ENCODE measurements at regions not wholly inside any gene's neighbourhood (a gene's known extent, or its start where the extent isn't known, plus 50 kb on each side); places are given as distances from the start of the nearest gene placed in this dataset.
"Not testable (repeated sequence)": the region's sequence is repeated elsewhere in the genome, so short reads cannot be mapped to it uniquely, and the experiment has no call there.

DNA sequence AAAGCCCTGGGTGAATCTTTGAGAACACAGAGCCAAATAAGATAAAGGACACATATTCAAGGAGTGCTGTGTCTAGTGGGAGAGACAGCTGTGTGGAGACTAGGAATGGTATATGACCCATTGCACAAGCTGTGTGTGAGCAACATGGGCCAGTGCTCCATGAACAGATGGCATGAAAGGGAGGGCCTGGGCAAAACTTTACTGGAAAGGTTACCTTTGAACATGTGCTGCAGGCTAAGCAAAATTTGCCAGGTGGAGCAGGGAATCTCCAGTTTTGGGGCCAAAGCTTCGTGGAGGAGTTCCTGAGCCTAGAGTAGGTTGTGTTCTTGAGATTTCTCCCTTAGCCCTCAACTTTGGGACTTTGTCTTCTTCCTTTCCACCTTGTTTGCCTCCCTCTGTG is 446.1 kb upstream of the PROX1 start:
- DNase-seq: no peak

DNA sequence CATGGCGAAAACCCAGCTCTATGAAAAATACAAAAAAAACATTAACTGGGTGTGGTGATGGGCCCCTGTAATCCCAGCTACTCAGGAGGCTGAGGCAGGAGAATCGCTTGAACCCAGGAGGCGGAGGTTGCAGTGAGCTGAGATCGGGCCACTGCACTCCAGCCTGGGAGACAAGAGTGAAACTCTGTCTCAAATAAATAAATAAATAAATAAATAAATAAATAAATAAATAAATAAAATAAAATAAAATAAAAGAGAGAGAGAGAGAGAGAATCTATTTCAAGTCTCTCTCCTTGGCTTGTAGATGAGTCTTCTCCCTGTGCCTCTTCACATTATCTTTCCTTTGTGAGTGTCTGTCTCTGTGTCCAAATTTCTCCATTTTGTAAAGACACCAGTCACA is 442.6 kb upstream of the PROX1 start:
- not testable (repeated sequence) for DNase-seq

DNA sequence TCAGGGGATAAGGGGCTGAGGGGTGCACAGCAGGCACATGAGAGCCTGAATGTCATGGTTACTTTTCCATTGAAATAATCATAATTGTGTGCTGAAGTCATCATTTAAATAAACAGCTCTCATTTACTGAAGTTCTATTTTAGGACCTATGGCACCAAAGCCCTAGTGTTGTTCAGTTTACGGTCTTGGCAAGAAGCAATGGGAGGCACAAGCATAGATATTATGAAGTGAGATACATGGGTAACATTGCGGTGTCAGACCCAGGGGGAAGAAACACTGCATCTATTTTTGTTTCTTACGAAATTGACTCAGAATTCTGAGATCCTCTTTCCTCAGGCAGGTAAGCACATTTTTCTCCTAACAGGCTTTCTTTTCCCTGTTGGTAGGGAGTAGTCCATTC is 437.8 kb upstream of the PROX1 start:
- no peak for DNase-seq

DNA sequence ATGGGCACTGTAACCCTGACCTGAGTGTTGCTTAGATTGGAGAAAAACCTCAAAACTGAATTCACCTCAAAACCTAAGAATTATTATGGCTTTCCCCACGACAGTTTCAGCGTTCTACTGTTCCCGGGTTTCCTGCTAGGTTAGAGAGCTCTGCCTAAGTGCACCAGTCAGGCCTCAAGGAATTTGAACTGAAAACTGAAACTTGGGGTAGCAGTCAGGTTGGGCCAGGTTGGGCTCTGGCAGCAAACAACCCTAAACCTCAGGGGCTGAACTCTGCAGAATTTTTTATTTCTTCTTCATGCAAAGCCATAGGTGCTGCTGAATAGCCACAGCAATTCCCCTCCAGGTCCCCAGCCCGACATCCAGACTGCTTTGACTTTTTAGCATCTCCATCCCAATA is 437.0 kb upstream of the PROX1 start:
- no peak for DNase-seq

DNA sequence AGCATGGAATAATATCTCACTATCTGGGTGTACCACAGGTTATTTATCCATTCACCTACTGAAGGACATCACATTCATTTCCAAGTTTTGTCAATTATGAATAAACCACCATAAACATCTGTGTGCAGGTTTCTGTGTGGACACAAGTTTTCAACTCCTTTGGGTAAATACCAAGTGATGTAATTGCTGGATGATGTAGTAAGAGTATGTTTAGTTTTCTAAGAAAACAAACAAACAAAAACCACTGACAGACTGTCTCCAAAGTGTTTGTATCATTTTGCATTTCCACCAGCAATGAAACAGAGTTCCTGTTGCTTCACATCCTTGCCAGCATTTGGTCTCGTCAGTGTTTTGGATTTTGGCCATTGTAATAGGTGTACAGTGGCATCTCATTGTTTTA is 435.7 kb upstream of the PROX1 start:
- no peak for DNase-seq

DNA sequence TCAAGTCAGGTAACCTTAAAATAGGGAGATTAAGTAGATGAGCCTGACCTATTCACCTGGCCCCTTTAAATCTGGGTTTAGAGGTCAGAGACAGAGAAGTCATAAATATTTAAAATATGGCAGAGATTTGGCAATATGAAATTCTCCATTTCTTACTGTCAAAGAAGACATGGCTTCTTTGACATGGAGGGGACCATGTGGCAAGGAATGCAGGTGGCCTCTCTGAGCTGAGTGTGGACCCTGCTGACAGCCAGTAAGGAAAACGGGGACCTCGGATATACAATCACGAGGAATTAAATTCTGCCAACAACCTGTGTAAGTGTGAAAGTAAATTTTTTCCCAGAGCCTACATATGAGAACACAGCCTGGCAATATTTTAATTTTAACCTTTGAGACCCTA is 427.5 kb upstream of the PROX1 start:
- no peak for DNase-seq

DNA sequence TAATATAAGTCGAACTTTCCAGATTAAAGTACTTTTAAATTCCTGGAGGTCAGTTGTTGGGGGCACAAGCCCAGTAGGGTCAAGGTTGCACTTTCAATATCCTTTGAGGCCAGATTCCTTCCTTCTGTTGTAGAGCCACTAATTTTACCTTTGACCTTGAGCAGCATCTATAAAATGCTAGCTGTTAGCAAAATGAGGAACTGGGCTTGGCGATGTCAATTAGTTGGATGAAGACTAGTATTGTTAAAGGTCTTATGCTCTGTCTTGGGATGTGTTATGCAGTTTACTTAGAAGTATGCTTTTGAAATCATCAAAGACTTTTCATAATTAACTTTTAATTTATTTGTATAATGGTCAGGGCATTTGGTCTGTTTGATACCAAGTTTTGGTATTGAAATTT is 425.9 kb upstream of the PROX1 start:
- DNase-seq: no peak

DNA sequence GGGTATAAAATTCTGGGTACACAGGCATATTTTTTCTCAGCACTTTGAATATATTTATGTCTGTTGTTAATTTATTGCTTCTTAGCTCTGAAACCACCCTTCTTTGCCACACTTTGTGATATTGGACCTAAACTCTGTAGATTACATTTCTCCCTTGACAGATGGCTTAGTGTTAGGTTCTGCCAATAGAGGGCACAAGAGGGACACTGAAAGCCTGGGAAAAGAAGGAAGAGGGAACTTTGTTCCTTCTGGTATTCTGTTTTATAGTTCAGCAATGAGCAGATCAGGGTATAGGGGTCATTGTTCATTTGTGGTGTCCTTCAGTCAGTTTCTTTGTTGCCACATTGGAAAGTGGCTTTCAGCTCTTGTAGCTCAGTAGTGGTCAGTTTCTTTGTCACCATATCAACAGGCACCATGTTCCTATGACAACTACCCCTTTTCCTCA is 423.5 kb upstream of the PROX1 start:
- DNase-seq: no peak

DNA sequence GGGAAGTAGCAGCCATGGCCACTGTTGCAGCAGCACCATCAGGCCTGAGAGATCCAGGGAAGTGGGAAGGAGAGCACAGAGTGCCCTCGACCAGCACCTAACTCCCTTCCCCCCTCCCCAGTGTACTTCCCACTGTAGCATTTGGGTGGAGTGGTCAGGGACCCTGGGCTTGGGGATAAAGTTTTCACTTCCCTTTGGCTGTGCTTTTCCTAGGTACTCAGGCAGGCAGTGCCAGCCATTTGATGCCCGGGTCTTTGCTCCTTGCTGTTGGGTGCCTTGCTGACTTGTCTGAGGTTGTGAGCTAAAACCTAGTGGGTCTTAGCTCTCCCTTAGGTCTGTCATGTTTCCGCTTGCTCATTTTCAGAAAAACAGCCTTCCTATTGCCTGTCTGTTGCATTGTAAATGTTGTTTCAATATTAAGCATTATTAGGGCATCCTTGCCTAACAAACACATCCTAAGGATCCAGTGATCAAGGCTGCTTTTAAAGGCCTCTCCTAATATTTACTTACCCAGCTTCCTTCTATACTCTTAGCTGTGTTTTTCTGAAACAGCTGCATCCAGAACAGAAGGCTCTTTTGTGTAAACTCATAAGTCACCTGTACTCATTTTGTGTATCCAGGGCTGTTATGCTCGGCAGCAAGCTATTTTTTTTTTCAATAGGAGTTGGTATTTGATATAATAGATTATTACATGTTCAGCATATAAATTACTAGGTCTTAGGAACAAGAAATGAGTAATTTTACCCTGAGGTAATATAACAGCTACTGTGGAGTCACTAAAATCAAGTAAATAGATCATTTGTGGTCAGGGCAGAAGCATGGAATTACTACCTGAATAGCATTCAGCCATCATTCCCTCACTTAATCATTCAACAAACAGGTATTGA is 418.6 kb upstream of the PROX1 start:
- DNase-seq: no peak

DNA sequence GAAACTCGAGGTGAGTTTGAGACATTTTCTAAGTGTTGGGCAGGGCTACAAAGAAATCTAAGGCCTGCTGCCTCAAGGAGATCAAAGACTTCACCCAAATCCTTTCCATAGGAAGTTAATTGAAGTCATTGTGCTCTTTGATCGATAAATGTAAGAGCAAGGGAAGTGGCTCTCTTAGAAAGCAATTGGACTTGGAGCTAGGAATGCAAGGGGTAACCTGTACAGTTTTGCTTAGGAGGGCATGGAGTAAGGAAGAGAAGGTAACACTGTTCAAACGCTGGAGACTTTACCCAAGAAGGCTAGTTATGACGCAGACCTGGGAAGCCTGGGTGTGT is 418.0 kb upstream of the PROX1 start:
- no peak for DNase-seq

DNA sequence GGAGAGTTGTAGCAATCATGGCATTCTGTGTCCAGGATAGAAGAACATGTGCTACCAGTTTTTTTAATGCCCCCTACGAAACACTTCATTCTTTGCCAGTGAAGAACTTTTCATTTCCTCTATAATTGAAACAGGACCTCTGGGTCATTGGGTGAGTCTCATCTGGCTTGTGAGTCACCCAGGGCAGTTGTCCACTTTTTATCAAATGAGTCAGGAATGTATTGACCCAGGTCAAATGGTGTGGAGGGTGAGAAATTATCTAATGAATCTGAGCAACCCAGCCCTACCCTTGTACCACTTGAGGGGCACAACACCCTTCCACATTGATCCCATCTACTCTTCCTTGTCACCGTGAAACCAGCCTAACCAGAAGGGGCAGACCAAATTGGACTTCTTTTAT is 417.3 kb upstream of the PROX1 start:
- DNase-seq: no peak

DNA sequence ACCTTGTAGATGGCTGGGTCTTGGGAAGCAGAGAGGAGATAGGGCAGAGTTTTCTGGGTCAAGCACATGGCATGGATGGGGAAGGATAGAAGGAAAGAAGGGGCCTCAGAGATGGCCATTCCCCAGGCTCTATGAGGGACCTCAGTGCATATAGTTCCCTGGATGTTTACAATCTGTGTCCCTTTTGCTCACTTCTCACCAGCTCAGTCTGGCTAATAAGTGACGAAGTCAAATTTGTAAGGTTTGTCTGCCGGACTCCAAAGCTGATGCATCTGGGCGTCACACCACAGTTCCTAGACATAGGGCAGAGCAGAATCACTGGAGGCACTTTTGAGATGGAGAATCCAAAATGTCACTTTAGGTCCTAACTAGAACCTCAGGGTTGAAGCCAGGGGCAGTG is 416.4 kb upstream of the PROX1 start:
- DNase-seq: no peak

DNA sequence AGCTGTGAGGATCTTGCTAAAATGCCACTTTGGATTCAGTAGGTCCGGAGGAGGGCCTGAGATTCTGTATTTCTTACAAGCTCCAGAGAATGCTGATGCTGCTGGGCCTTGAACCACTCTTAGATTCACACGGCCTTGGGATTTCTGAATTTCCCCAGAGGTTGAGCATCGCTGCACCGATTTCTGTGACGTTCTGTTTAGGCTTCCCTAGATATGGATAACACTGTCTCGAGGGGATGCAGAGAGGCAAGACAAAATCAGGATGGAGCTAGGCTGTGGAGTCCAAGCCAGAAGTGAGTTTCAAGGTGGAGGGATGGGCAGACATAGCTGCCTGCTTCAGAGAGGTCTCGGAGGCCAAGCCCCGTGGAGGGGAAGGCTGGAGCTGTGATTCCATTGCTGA is 415.9 kb upstream of the PROX1 start:
- no peak for DNase-seq

DNA sequence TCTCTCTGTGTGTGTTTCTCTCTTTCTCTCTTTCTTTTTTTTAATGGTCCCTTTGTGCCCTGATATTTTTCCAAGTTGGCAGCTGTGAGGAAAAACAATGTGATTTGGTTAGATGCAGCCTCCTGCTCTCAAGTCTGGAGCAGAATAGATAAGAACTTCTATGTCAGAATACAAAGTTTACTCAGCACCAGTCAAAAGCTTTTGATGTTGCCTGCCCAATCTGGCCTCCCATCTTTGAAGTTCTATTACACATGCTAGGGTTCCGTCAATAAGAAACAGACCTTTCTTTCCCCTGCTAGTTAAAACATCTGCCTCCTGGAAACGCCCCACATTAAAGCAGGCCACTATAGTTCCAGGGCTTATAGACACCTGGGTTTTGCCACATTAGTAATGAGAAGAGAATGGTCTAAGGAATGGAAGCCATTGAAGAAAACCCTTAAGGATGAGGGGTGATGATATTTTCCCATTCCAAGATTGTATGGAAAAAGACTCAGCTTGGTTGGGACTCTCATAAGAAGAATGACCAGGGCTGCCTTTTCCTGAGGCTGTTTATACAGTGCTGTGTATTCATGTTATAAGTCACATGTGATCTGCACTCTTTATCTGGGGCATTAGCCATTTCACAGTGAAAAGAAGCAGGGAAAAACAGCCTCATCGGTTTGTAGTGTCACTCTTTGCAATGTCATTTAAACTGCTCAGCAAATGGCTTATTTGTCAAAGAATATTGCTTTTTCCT is 414.7 kb upstream of the PROX1 start:
- DNase-seq: no peak

DNA sequence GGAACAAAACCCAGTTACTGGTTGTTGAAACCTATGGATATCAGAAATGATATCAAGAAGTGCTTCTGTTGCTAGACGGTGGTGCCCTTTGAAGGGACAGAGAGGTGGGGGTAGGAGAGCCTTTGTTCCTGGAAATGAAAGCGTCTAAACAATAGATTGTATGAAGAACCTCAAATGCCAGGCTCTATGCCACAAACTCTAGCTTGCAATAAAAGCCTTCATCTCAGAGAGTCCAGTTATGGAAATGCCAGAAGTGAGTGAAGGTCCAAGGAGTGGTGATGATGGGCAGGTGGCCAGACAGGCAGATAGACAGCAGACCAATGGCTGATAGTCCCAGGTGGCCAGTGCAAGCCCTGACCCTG is 414.1 kb upstream of the PROX1 start:
- no peak for DNase-seq

DNA sequence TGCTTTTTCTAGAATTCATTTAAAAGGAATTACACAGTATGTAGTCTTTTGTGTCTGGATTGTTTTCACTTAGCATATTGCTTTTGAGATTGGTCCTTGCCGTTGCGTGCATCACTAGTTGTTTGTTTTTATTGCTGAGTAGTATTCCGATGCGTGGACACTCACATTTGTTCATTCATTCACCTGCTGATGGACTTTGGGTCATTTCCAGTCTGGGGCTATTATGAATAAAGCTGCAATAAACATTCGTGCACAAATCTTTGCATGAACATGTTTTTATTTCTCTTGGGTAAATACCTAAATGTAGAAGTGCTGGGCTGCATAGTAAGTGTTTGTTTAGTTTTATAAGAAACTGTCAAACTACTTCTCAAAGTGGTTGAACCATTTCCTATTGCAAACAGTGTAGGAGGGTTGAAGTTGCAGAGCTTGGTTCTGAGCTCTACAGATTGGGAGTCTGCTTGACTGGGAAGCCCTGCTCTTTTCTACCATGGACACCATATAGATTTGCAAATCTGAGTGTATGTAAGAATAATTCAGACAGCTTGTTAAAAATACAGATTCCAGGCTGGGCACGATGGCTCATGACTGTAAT is 404.7 kb upstream of the PROX1 start:
- no peak for DNase-seq

DNA sequence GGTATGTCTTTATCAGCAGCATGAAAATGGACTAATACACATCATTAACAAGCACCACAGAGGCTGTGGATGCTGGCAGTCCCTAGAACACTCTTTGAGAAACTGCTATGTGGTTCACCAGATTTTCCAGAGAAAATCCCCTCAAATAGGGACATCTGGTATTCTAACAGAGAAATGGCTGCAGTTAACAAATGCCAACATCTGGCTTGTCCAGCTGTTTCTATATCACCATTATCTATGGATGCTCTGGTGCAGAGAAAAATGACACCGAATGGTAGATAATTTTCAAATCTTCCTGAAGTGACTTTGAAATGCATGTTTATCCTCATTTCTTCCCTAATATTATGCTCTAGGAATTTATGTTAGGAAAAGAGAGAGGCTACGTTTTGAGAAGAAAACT is 403.5 kb upstream of the PROX1 start:
- DNase-seq: no peak

DNA sequence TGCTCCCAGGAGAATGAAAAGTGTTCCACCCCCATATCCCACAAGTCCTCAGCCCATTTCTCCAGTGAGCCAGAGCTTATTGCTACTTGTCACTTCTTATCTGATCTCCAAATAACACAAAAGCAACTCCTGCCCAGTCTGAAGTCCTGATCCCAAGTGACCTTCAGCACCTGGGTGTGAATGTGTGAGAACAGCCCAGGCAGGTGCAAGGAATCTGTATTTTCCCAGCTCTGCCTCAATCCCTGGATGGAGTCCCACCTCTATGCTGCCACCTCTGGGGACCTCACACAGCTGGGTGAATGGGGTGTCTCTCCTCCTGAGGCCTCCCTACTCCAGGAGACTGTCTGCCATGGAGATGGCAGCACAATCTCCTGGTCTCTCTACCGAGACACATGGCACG is 402.4 kb upstream of the PROX1 start:
- DNase-seq: no peak

DNA sequence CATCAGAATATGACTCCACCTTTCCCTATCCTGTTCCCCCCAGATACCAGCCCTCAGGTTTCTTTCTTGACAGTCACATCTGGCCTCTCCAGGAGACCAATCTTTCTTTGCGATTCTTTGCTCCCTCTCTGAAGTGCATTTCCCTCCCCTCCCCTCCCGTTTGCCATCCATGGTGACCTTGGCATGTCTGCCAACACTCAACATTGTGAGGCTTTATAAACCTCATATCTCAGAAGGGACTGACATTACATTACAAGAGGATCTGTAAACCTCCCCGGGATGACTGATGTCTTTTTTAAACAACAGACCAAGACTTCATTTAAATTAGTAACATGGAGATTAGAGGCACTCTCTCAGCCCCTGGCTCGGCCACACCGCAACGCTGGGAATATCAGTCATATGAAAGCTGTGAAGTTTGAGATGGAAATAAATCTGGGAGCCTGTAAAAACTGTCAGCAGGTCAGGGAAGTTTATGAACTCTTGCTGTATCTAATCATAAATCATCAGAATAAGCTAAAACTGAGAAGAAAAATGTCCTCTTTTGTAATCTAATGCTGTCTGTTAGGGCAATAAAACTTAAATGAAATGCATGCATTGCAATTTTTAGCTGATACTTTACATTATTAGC is 401.7 kb upstream of the PROX1 start:
- DNase-seq: no peak

DNA sequence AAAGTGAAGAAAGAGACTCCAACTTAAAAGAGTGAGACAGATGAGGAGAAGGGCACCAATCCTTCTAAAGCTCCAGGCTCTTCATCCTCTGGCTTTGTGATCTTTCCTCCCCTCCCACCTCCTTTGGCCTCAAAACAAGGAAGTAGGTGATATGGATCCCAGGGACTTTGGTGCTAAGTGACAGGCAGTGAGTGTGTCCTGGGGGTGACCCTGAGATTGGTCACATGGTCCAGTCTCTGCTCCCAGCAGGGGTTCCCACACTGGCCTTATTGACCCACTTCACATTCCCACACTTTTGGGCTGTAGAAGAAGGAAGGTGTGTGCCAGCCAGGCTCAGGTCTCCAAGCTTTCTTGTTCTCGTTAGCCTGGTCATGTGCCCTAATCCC is 401.2 kb upstream of the PROX1 start:
- no peak for DNase-seq

DNA sequence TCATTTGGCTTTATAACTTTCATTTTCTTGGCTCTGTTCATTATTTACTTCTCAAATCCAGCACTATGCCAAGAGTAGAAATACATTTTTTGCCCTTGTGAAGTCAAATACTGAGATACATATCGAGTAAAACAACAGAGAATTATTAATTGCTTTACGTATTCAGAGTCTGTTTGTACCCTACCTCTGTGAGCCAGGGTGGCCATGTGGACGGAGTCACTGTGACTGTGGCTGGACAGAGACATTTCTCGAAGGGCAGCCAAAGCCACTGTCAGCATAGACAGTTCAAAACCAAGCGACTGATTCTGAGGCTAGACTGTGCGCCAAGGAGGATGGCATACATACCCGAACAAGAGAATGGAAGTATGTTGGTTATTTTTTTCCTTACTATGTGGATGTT is 391.0 kb upstream of the PROX1 start:
- no peak for DNase-seq

DNA sequence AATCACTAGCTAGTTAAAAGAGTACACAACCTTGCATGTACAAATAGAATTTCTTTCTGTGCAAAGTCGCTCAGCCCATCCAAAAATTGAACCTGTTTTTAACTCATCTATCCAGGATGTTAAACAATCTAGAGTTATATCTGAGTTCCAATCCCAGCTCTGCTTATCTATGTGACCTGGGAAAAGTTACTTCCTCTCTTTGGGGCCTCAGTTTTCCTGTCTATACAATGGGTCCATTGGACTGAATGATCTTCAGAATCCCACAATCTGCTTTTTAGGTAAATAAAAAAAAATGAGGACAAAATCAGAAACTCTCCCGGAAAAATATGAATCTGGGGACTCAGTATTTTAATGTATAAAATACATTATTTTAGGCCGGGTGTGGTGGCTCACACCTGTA is 389.5 kb upstream of the PROX1 start:
- DNase-seq: no peak

DNA sequence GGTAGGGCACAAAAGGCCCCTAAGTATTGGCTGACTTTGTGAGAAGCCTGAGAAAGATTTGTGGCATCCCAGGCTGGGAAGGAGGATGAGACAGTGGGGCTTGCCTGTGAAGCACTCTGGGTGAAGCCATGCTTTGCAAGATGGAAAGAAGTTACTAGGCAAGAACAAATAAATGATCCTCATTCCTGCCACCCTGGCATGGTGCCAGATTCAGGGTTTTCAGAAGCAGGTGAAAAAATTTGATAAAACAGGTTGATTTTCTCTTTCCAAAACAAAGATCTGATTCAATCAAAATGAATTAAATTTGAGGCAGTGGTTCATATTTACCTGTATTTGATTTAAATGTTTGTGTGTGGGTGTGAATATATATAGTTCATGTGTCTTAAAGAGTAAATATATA is 386.9 kb upstream of the PROX1 start:
- no peak for DNase-seq

DNA sequence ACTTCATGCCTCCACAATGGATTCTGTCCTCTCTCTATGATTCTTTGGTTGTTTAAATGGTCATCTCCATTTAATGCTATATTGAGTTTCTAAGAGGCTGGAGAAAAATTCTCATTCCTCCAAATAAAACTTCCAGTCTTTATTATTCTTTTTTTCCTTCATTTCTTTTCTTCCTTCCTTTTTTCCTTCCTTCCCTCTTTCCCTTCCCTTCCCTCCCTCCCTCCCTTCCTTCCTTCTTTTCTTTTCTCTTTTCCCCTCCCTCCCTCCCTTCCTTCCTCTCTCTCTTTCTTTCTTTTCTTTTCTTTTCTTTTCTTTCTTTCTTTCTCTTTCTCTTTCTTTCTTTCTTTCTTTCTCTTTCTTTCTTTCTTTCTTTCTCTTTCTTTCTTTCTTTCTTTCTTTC is 386.1 kb upstream of the PROX1 start:
- not testable (repeated sequence) for DNase-seq
